SH-SY5Y (cell line): ENCODE measurements at regions not wholly inside any gene's neighbourhood (a gene's known extent, or its start where the extent isn't known, plus 50 kb on each side); places are given as distances from the start of the nearest gene placed in this dataset.

Experiments
- GATA2 ChIP-seq: IDR thresholded peaks from 2 replicates; pipeline ENCODE4 v1.6.1; 2011; ENCODE audit warnings: mild to moderate bottlenecking, low read depth, low read length
- GATA3 ChIP-seq: IDR thresholded peaks from 2 replicates; pipeline ENCODE4 v1.6.1; 2011; ENCODE audit warnings: low read depth, mild to moderate bottlenecking, low read length, moderate library complexity

GRCh38 chr13:61255040-61255796, 160.4 kb downstream of the PCDH20 start:
- no peak for TF ChIP-seq GATA2
- no peak for TF ChIP-seq GATA3

GRCh38 chr13:61253105-61253877, 162.4 kb downstream of the PCDH20 start:
- TF ChIP-seq GATA3 (no peak), GATA2 (no peak)

GRCh38 chr13:61252213-61252612, 163.4 kb downstream of the PCDH20 start:
- TF ChIP-seq GATA3 (no peak), GATA2 (no peak)

GRCh38 chr13:61247149-61247936, 168.3 kb downstream of the PCDH20 start:
- no peak for TF ChIP-seq GATA3
- TF ChIP-seq GATA2: no peak

- TF ChIP-seq GATA3 (no peak), GATA2 (no peak)
These were observed 169.3 kb downstream of the PCDH20 start for GRCh38 chr13:61246351-61246750.

GRCh38 chr13:61215601-61216000, 200.0 kb downstream of the PCDH20 start:
- no peak for TF ChIP-seq GATA3

GRCh38 chr13:61215116-61215515, 200.5 kb downstream of the PCDH20 start:
- no peak for TF ChIP-seq GATA3
- TF ChIP-seq GATA2: no peak

GRCh38 chr13:61214551-61214950, 201.1 kb downstream of the PCDH20 start:
- no peak for TF ChIP-seq GATA3
- no peak for TF ChIP-seq GATA2

DNA sequence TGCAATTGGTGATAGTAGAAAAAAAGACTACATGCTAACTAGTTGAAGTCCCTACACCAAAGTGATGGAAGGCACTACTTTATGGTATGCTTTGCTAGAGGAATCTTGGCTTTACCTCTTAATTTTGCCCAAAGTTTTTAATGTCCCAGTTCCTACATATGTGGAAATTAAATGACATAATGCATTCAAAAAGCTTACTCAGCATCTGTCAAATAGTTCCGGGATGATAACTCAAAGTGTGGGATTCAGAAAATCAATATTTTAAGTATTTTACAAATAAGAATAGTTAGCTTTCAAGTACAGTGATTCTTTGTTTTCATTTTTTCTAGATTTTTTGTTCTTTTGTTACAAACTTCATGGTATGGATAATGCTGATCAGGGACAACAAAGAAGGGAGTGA, 211.6 kb downstream of the PCDH20 start:
- no peak for TF ChIP-seq GATA2
- no peak for TF ChIP-seq GATA3

DNA sequence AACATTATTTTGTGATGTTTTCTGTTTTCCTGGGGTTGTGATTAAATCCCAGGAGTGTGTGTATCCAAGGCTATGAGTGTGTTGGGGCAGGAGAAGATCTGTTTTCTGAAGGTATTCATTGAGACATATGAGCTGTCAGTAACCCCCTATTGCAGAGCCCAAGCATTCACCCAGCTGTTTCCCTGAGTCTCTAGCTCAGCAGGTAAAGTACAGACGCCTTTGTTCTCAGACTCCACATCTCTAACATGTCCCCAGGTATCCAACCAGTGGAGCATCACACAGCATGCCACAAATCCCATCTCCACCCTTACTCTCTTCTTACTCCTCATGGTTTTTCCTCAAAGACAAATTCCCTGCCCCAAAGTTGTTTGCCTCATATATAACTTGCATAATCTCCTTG, 213.6 kb downstream of the PCDH20 start:
- no peak for TF ChIP-seq GATA3
- no peak for TF ChIP-seq GATA2

- TF ChIP-seq GATA2 (no peak), GATA3 (no peak)
These were observed 222.8 kb downstream of the PCDH20 start for GRCh38 chr13:61192826-61193225.

GRCh38 chr13:61188057-61188456, 227.6 kb downstream of the PCDH20 start:
- no peak for TF ChIP-seq GATA3
- TF ChIP-seq GATA2: no peak

GRCh38 chr13:61187471-61187870, 228.2 kb downstream of the PCDH20 start:
- TF ChIP-seq GATA2 (no peak), GATA3 (no peak)

DNA sequence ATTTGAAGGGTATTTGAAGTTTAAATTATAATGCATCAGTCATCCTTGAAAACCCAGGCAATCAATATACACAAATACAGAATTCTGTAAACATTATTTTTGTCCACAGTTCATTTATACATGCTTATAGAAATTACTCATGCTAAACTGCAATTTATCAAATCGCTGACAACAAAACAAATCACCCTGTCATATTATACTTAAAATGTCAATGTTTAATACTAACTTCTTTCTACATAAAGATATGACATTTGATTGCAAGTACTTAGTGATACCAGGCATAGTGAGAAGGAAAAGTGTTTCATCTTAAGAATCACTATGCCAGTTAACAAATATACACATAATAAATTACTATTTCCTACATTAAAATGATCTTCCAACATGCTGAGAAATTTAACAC, 232.0 kb downstream of the PCDH20 start:
- TF ChIP-seq GATA2: no peak
- TF ChIP-seq GATA3: no peak
